ENCODE measurements at regions not wholly inside any gene's neighbourhood (a gene's known extent, or its start where the extent isn't known, plus 50 kb on each side); places are given as distances from the start of the nearest gene placed in this dataset.

DNA sequence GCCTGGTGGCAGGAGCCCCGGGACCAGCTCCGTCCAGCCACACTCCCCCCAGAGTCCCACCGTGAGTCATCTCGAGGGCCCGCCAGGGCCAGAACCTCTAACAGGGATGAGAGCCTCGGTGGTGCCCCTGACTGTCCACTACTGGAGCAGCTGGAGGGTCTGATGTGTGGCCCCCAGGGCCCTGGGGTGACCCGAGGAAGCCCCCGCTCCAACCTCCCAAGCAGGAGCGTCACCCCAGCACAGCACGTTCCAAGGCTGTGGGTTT lies 135.9 kb upstream of the NKX1-1 start:
- 62% methylated on average over 4 of the region's 10 CpGs for WGBS (ENCODE audit: insufficient coverage, low coverage, low lambda C conversion rate, missing lambda C conversion rate)
- TF ChIP-seq, protein P1, sequence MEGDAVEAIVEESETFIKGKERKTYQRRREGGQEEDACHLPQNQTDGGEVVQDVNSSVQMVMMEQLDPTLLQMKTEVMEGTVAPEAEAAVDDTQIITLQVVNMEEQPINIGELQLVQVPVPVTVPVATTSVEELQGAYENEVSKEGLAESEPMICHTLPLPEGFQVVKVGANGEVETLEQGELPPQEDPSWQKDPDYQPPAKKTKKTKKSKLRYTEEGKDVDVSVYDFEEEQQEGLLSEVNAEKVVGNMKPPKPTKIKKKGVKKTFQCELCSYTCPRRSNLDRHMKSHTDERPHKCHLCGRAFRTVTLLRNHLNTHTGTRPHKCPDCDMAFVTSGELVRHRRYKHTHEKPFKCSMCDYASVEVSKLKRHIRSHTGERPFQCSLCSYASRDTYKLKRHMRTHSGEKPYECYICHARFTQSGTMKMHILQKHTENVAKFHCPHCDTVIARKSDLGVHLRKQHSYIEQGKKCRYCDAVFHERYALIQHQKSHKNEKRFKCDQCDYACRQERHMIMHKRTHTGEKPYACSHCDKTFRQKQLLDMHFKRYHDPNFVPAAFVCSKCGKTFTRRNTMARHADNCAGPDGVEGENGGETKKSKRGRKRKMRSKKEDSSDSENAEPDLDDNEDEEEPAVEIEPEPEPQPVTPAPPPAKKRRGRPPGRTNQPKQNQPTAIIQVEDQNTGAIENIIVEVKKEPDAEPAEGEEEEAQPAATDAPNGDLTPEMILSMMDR (IDR thresholded peaks at IDR 0.05) = no peak
- intact Hi-C loops (cut with DNase I) = no loop called here
- Histone ChIP-seq H3K4me1 (no peaks in the 10 kb centered on the region), H3K27me3 (no peaks in the 10 kb centered on the region), H3K27ac (no peak overlapping the region), H3K36me3 (no peaks in the 10 kb centered on the region), H3K4me3 (no peak overlapping the region), H3K9me3 (no peaks in the 10 kb centered on the region)
- no peak for ATAC-seq
- DNase-seq = no peak

DNA sequence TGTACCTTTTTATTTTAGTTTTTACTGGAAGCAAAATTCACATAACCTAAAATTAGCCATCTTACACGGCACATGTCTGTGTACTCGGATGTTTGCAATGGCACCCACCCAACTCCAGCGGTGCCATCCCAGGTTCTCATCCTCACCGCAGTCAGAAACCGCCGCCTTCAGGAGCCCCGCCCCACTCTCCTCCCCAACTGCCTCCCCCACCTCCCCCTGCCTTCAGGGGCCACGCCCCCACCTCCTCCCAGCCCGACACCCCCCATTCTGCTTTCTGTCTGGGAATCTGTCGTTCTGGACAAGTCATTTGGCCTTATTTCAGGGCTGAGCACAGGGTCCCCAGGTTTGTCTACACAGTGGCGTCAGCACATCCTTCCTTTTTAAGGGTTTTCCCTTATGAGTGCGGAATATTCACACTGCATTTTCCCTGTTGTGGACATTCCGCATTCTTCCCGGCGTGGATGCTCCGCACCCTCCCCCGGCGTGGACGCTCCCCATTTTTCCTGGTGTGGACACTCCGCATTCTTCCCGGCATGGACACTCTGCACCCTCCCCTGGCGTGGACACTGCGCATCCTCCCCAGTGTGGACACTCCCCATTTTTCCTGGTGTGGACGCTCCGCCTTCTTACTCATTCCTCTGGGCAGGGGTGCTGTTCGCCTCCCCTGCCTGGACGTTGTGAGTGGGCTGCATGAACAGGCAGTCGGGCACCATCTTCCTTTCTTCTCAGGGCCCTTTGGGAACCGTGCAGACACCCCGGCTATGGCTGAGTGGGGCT lies 135.4 kb upstream of the NKX1-1 start:
- peak in 1 of 3 donors; percentile 43 for DNase-seq
- 59% methylated on average over 25 of the region's 30 CpGs for WGBS (ENCODE audit: insufficient coverage, low coverage, low lambda C conversion rate, missing lambda C conversion rate)
- Histone ChIP-seq H3K36me3 (no peaks in the 10 kb centered on the region), H3K27ac (no peak overlapping the region), H3K9me3 (no peaks in the 10 kb centered on the region), H3K27me3 (no peaks in the 10 kb centered on the region), H3K4me3 (no peak overlapping the region), H3K4me1 (no peaks in the 10 kb centered on the region)
- ATAC-seq = peak in 2 of 4 donors; percentile 53 to 74
- no peak for TF ChIP-seq POLR2A (IDR thresholded peaks at IDR 0.05)
- TF ChIP-seq, protein P1 (IDR thresholded peaks at IDR 0.05) = no peak
- intact Hi-C loops (cut with DNase I) = no loop called here

DNA sequence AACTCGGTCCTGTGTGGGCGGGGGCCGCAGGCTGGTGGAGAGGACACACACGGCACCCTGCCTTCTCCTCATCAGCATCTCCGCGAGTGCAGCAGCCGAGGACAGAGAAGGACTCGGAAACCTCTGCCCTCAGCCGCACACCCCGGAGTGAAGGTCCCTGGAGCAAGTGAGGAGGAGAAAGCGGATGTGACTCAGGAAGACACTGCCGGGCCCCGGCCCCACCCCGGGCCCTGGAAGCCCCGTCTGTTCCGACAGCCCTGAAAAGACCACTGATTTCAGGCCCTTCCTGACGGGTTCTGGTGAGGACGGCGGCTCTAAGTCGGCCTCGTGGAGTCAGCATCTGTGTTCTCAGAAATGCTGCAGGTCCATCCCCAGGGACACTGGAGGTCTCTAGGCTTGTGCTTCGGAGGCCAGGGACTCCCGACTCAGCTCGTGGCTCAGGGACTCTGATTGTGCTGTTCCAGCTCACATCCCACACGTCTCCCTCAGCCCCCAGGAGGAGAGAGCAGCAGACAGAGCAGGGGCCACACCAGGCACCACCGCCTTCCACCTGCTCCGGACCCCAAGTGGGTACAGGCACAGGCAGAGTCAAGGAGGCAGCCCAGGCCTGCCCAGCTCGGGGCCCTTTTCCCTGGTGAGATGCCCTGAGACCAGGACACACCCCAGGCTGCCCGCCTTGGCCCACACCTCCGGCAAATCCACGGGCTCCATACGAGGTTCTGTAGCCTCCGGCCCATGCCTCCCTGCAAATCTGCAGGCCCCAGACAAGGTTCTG lies 134.5 kb upstream of the NKX1-1 start:
- Histone ChIP-seq H3K4me1 (no peaks in the 10 kb centered on the region), H3K9me3 (no peaks in the 10 kb centered on the region), H3K36me3 (no peaks in the 10 kb centered on the region), H3K27me3 (no peaks in the 10 kb centered on the region), H3K4me3 (no peak overlapping the region), H3K27ac (no peak overlapping the region)
- DNase-seq (peak in 1 of 3 donors; percentile 54), ATAC-seq (no peak)
- intact Hi-C loops (cut with DNase I) = no loop called here
- no peak for TF ChIP-seq POLR2A (IDR thresholded peaks at IDR 0.05)
- TF ChIP-seq, protein P1 (IDR thresholded peaks at IDR 0.05) = no peak
- WGBS (ENCODE audit: insufficient coverage, low coverage, low lambda C conversion rate, missing lambda C conversion rate) = 46% methylated on average over 2 of the region's 33 CpGs

DNA sequence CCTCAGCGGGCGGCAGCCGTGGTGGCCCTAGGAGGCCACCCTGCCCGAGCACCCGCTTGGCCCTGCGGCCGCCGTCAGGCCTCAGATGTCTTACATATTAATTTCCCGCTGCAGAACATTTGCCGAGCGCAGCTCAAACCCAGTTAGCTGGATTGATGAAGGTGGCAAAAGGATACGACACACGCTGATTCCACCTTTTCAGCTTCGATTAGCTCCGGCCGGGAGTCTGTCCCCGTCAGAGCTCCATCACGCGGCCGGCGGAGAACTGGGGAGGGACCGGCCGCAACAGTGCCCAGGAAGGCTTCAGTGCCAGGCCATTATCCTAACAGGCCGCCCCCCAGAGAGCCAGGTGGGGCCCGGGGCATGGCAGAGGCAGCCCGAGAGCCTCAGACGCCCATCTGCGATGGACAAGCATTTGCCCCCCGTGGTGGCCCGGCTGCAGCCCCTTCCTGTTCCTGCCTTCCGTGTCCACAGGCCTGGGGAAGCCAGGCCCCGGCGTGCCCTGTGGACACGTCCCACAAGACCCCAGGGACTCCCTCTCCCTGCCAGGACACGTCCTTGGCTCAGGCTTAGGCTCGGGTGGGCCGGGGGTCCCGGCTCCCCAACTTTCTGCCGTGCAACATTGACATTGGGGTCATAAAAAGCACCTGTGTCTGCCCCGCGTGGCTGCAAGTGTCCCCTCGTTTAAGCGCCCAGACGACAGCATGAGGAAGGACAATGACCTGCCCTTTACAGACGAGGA lies 133.8 kb upstream of the NKX1-1 start:
- Histone ChIP-seq H3K4me1 (no peaks in the 10 kb centered on the region), H3K4me3 (no peak overlapping the region), H3K9me3 (no peaks in the 10 kb centered on the region), H3K27me3 (no peaks in the 10 kb centered on the region), H3K27ac (no peak overlapping the region), H3K36me3 (no peaks in the 10 kb centered on the region)
- peak in 1 of 3 donors; percentile 32 for DNase-seq
- ATAC-seq = no peak
- TF ChIP-seq, protein P1 (IDR thresholded peaks at IDR 0.05) = no peak
- no peak for TF ChIP-seq POLR2A (IDR thresholded peaks at IDR 0.05)
- intact Hi-C loops (cut with DNase I) = no loop called here
- WGBS (ENCODE audit: insufficient coverage, low coverage, low lambda C conversion rate, missing lambda C conversion rate) = 84% methylated on average over 15 of the region's 45 CpGs

Measured in right lobe of liver (tissue), 6 donors.